NCI-H1048 (cell line): ENCODE measurements at regions not wholly inside any gene's neighbourhood (a gene's known extent, or its start where the extent isn't known, plus 50 kb on each side); places are given as distances from the start of the nearest gene placed in this dataset.
"Not testable (repeated sequence)": the region's sequence is repeated elsewhere in the genome, so short reads cannot be mapped to it uniquely, and the experiment has no call there.

ENCODE experiments used
- DNase-seq: peaks from one replicate; lab custom pipeline; 2025; lab: John Stamatoyannopoulos, UW

GRCh38 chr4:123537906-123538402 lies 141.4 kb downstream of the SPRY1 start:
- DNase-seq, result not testable (repeated sequence)

DNA sequence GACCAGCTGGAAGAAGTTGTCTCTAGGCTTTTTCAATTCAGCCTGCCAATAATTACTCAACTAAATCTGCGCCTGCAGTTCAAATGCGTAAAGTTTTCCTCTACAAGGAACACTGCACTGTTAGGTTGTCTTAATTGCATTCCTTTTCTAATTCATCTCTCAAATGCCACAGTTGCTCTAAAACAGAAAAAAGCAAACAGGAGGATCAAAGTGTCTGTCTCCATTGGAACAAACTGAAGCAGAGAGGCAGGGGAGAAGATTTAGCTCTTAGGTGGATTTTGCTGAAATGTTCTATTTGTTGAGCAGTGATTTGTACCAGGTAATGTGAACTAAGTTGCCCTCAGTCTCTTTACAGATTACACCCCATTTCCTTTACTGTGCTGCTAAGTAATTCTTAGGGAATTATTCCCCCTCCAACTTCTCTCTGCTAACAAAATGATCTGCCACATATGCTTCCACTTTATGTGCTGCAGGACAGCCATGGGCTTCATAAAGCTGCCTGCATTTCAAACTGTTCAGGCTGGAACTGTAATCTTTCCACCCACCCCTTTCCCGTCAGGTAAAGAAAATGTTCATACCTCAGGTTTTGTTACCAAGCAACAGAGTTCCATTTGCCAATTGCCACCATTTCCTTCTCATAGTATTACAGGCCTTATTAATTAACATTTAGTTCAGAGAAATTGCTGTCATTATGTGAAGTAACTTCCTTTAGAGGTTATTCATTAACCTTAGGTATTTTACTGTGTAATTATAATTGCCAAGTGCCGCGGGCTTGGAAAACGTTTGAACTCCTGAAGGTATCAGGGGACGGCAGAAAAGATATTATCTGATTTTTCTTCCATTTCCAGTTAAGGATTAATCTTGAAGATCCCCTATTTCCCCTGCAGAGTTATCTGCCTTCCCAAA lies 149.3 kb downstream of the SPRY1 start:
- no peak for DNase-seq

- no peak for DNase-seq
Measured at GRCh38 chr4:123546573-123547060, 150.0 kb downstream of the SPRY1 start.

GRCh38 chr4:123547216-123548165 lies 150.9 kb downstream of the SPRY1 start:
- DNase-seq, result no peak

DNA sequence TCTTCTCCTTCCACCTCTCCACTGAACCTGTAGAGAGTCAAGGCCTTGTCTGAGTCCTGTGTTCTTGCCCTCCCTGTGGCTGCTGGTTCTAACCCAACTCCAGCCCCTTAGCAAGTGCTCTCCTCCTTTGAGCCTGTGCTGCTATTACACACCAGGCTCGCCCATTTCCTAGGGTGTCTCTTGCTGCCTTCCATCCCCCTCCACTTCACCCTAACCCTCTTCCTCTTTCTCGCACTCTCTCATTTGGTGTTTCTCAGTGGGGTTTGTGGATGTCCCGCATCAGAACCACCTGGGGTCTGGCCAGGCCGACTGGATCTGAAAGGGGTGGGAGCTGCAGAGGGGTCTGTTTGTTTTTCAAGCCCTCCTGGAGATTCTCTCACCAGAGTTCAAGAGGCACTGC lies 156.7 kb downstream of the SPRY1 start:
- DNase-seq, result no peak

DNA sequence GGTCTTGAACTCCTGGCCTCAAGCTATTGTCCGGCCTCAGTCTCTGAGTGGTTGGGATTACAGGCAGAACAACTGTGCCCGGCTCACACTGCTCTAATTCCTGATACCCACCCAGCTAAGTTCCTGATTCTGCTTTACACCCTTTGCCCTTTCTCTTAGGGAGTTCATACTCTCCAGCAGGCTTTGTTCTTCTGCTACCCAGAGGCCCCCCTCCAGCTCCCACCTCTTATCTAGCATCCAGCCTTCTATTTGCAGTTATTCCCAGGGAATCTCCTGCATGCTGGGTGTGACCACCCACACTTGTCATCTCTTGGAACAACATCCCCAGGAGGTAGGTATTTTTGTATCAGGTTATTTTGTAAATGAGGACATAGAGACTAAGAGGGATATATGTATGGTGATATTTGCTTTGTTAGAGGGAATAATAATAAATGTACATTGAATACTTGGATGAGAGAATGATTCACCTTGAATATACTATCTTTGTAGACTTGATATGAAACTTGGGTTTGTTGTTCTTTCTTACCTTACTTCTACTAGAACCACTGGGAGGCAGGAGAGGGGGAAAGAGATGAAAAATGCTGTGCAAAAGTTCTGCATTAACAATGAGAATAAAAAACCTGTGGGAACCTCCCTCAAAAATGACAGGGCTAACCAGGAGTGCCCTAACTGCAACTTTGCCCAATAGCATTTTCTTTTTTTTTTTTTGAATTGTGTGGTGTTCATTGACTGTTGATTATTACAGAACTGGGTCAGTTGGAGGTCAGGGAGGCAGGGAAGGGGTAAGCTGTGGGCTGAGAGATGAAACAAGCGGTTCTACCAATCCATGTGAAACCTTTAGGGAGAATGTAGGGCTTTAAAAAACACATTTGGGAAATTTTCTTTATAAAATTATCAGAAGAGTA lies 157.4 kb downstream of the SPRY1 start:
- no peak for DNase-seq

- DNase-seq, result no peak
Measured at GRCh38 chr4:123554801-123555232, 158.2 kb downstream of the SPRY1 start.

- DNase-seq, result peak; percentile 12
Measured at GRCh38 chr4:123555233-123555806, 158.7 kb downstream of the SPRY1 start.

DNA sequence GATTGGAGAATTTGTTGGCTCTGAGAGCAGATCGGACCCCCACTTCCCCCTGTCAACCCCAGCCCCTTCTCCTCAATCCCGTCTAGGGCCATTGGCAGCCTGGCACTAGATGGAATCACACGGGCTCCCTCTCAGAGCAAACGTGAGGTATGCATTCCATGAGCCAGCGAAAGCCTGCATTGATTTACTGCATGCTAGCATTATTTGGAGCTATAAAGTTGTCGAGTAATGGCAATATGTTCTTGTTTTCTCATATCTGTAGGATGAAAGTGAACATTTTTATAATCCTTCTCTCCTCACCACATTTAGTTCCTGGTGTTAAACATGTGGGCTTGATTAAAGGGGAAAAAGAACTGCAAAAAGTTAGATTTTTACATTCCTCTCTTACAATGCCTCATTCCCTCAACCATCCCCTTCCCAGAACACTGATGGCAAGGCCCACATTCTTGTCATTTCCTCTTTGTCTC lies 159.2 kb downstream of the SPRY1 start:
- DNase-seq, result no peak

- no peak for DNase-seq
Measured at GRCh38 chr4:123556526-123556925, 159.9 kb downstream of the SPRY1 start.

DNA sequence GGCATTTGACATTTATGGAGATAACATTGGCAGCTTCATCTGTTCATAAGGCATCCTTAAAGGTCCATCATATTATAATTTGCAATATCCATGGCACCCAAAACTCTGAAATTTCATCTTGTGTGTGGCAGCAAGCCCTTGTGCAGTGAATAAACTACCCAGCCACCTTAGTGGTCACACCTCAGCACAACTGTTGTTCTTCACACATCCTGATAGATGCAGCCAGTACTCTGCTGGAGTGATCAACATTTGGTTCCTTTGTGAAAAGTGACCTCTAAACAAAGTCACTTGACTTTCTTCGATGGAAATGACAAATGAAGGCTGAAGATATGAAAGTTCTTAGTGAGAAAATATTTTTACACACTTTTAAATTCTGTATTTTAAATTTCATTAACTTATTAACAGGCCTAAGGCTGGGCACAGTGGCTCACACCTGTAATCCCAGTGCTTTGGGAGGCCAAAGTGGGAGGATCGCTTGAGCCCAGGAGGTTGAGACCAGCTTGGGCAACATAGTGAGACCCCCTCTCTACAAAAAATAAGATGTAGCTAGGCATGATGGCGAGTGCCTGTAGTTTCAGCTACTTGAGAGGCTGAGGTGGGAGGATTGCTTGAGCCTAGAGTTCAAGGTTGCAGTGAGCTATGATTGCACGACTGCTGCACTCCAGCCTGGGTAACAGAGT lies 161.4 kb downstream of the SPRY1 start:
- no peak for DNase-seq

DNA sequence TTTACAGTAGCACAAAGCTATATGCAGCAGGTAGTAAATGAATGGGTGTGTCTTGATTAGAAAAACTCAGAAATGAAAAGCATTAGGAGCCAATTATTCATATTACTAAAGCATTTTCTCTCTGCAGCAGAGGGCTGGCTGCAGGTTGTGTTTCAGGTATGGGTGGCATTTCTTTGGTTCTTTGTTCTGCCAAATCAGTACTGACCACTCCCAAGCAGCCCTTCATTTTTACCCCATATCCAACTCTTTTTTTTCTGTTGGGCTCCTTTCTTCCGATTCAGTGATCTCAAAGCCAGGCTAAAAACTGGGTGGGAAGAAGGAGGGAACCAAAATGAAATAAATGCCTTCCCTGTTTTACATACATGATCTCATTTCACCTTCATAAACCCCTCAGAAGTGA lies 162.3 kb downstream of the SPRY1 start:
- no peak for DNase-seq

DNA sequence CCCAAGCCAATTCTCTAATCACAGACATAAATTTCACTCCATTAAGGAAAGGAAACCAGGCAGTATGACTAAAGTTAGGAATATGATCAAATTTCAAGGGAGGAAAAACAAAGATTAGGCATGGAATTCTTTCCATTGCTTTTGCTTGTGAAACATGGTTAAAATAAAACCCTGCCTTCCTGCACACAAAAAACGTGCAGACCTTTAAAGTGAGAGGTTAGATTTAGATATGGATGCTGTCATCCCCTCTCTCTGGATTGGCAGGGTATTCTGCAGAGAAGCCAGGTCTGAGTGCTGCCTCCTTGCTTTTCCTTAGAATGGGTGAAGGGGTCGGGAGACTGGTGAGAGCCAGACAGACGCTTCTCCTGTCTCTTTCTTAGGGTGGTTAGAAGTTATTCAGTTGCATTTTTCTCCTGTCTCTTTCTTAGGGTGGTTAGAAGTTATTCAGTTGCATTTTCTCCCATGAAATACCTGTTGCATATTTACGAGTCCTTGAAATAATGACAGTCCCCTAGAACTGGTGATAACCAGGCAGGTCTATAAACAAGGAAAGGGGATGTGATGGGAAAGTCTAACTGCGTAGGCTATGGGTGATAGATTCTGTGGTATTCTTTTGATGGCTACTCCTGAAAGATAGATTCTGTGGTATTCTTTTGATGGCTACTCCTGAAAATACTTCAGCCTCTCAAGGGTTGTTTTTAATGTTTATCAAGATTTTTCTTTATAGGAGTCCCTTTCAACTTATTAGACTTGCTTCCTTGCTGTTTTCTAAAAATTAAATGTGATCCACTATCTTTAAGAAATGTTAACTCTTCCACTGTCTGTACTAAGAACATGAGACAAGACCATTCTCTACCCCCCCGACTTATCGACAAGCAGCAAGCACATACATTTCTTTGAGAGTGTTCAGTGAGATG lies 163.6 kb downstream of the SPRY1 start:
- DNase-seq, result no peak

DNA sequence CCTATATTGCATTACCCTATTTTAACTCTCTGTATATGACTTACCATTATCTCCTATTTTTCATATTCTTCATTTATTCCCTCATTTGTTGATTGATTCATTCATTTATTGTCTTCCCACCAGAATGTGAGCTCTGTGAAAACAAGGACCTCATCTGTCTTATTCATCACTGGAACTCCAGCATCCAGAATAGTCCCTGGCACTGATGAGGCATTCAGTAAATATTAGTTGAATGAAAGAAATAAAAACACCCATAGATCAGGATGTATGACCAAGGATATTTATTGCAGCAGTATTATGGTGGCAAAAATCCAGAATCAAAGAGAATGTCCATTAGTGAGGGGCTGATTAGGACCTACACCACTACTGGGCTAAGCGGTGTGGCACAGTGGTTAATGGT lies 164.9 kb downstream of the SPRY1 start:
- no peak for DNase-seq

DNA sequence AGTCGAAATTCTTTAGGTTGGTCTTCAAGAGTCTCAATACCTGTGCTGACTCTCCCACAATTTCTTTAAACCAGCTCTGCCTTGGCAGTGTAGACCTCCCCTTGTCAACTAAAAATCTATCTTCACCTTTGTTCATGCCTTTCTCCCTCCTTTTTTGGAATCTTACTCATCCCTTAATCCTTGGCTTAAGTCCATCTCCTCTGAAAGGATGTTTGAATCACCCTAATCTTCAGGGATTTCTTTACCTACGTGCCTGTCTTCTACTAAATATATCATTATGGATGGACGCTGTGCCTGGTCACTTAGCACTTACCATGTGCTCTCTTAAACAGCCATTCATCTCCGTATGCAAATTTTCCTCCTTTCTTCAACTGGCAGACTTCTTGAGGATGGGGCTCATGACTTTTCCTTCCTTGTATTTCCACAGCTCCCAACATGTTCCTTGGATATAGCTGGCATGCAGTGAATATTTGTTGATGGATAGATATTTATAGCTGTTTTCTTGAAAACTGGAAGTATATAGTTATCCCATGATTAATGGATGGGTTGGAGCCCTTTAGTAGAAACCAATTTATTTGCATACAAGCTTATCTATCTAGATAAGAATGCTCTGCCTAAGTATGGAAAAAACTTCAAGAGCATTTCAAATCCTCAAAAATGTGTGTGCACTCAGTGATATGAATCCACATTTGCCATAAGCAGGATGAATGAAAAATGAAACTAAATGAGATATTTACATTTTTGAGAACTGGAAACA lies 166.6 kb downstream of the SPRY1 start:
- DNase-seq, result no peak

DNA sequence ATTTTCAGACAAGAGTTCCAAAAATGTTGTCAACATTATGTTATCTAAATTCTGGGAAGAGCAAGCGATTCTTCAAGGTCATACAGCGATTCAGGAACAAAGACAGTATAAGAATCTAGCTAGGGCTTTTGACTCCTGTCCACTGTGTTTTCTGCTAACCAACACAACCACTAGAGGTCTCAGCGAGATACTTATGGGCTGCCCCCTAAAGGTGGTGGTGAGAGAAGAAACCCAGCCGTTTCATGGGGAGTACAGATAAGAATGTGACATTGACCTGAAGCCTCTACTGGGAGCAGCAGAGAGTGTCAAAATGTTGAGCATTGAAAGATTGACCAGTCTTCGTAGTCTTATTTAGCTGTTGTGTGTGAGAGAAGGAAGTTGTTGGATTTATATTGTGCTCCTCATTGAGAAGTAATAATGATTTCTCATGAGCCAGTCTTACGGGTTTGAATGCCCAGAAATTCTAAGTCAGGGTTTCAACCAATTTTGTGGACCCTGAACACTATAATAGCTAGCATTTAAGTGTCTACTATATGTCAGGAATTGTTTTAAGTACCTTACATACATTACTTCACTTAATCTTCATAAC lies 168.3 kb downstream of the SPRY1 start:
- peak; percentile 33 for DNase-seq

- no peak for DNase-seq
Measured at GRCh38 chr4:123568936-123569335, 172.3 kb downstream of the SPRY1 start.

DNA sequence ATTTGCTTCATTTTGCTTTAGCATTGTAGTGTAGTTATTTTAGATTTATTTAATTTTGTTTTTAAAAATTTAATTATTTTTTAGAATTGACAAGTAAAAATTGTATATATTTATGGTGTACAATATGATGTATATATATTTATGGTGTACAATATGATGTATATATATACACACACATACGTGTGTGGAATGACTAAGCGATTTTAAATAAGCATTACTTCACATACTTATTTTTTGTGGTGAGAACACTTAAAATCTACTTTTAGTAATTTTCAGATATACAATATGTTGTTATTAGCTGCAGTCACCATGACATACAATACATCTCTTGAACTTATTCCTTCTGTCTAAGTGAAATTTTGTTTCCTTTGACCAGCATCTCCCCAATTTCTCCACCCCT lies 172.9 kb downstream of the SPRY1 start:
- DNase-seq, result no peak
